ENCODE measurements at regions not wholly inside any gene's neighbourhood (a gene's known extent, or its start where the extent isn't known, plus 50 kb on each side); places are given as distances from the start of the nearest gene placed in this dataset.

- TF ChIP-seq EZH2phosphoT487 (IDR thresholded peaks at IDR 0.05; ENCODE audit: low read length) (no peak), CTCF (IDR thresholded peaks at IDR 0.05; ENCODE audit: low read length) (no peak)
Observed at GRCh38 chr20:41719151-41719550, 101.0 kb upstream of the CHD6 start.
